GM21360 (cell line): ENCODE measurements at regions not wholly inside any gene's neighbourhood (a gene's known extent, or its start where the extent isn't known, plus 50 kb on each side); places are given as distances from the start of the nearest gene placed in this dataset.

Experiments
- ATAC-seq: cut with Tn5 transposase; IDR thresholded peaks from one replicate; pipeline ENCODE4 v1.9.1; 2021; ENCODE audit warnings: mild to moderate bottlenecking, moderate library complexity; ENCODE audit not compliant: unreplicated experiment

DNA sequence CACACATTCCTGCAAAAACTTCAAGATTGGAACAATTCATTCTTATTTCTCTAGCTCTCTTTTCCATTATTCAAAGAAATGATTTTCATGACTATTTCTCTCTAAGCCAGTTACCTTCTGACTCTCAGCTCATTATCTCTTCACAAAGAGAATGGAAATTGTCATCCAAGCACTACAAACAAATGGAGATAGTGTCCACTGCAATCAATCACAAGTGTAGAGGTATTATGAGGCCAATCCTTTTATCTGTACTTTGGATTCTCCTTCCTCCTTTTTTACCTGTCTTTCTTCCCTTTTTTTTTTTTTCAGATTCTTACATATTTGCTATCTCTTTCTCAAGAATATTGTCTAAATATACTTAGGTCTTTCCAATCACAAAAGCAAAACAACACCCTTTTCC lies 497.7 kb upstream of the MEF2C start:
- no peak for ATAC-seq

- ATAC-seq, result no peak
These were observed 494.9 kb upstream of the MEF2C start for GRCh38 chr5:89377767-89378455.

- ATAC-seq, result no peak
These were observed 492.0 kb upstream of the MEF2C start for GRCh38 chr5:89374818-89375521.

DNA sequence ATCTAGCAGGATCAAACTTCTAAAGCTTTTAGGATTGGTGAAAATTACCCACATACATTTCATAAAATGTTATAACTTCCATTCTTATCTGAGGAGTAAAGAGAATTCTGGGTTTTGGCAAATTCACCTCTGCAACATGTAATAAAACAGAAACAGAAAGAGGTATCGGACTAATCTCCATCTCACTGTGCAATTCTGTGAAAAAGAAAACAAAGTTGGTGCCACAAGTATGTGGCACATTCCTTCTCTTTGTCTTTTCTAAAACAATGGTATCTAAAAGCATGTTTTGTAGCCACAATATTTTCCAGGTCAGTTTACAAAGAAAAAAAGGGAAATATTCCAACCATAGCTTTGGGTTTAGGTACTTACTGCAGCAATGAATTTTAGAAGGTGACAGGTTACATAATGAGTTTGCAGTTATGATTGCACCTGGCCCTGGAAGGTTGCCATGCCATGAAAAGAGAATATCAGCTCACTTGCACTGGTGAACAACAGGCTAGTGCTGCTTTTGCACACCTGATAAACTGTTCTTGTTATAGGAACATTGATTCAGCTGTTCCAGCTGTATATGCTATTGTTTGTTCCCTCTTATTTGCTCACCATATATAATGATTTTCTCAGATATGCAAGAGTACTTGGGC lies 491.3 kb upstream of the MEF2C start:
- no peak for ATAC-seq

- ATAC-seq, result no peak
These were observed 489.2 kb upstream of the MEF2C start for GRCh38 chr5:89372176-89372575.

- ATAC-seq, result no peak
These were observed 488.7 kb upstream of the MEF2C start for GRCh38 chr5:89371646-89372045.

DNA sequence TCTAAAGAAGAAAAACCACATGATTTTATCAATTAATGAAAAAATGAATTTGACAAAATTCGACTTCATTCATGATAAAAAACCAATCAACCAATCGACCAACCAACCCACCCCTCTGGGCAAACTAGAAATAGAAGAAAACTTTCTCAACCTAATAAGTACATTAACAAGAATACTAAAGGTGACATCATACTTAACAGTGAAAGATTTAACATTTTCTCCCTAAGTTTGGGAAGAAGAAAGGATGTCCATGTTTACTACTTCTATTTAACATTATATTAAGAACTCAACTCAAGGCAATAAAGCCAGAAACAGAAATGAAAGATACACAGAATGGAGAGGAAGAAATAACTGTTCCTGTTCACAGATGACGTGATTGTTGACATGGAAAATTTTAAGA lies 476.1 kb upstream of the MEF2C start:
- no peak for ATAC-seq

DNA sequence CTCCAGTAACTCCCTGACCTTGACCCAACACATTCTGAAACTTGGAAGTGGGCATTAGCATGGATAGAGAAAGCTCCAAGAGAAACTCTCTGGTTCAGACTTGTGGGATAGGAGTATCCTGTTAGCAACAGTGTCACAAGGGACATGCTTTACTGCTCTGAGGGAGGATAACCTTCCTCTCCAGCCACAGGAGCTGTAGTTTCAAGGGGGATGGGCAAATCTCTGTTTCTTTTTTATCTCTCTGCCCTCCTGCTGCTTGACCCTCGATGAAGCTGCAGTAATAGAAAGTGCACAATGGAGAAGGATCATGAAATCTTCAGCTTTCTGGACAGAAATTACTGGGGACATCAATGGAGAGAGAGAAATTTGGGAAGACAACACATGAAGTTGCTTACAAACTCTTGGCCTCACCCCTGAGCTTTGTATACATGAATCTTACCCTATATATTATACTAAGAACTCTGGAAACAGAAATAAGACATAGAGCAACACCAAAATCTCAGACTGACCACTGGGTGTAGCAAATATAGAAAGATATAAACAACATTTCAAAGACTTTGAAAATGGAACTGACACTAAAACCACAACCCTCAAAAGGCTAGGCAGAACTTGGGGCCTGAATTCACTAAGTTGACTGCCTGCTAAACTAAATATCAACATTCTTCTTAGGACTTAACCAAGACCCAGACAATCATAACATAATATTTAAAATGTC lies 471.0 kb upstream of the MEF2C start:
- no peak for ATAC-seq

DNA sequence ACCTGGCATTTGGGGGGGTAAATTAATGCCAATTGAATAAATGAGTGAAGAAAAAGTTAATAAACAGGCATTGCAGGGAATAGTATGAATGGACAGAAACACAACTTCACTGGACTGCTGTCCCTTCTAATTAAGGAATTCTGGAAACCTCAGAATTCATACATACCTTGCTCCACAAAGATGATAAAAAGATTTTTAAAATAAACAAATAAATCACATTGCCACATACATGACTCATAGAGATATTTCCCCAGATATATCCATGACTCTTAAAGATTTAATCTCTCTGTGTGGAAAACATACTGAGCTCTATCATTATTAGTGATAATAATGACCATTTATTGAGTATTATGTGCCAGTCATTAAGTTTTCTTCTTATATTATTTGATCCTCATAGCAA lies 469.0 kb upstream of the MEF2C start:
- no peak for ATAC-seq

- ATAC-seq, result no peak
These were observed 468.2 kb upstream of the MEF2C start for GRCh38 chr5:89351222-89351621.

- ATAC-seq, result no peak
These were observed 467.7 kb upstream of the MEF2C start for GRCh38 chr5:89350684-89351083.

- ATAC-seq, result no peak
These were observed 466.4 kb upstream of the MEF2C start for GRCh38 chr5:89349246-89349980.

GRCh38 chr5:89346573-89346972 lies 463.6 kb upstream of the MEF2C start:
- no peak for ATAC-seq

DNA sequence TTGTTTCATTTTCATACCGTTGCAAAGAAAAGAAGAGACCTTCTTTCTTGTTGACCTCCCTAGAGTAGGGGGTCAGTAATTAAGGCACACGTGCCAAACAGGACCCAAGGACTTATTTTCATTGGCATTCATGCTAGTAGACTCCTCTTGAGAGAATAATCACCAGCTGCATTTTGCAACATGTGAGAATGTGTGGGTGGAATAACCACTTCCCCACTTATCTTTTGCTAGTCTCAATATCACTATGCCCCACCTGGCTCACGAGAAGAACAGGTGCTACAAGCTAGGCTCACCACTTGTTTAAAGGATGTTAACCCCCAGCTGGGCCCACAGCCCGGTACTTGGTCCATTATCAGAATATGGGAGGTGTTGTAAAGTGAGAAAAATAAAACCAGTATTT lies 460.7 kb upstream of the MEF2C start:
- ATAC-seq, result peak; percentile 85

GRCh38 chr5:89342106-89342876 lies 459.3 kb upstream of the MEF2C start:
- ATAC-seq, result peak; percentile 38

- ATAC-seq, result no peak
These were observed 456.0 kb upstream of the MEF2C start for GRCh38 chr5:89338935-89339334.

DNA sequence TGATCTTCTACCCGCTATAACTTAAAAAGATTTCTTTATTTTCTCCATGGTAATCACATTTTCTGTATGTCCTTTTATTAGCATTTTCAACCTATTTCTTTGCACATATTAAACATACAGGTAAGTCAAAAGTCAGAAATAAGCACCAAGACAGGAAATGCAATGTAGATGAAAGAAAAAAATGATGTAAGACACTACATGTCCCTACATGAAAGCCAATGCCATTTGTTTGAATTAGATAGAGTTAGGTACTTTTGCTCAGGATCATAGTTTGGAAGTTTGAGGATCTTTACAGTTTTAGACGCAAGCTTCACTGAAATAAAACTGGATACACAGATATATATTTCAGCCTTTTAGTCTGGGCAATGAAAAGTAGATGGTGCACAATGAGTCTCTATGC lies 453.1 kb upstream of the MEF2C start:
- no peak for ATAC-seq

- no peak for ATAC-seq
These were observed 447.2 kb upstream of the MEF2C start for GRCh38 chr5:89330140-89330539.

- no peak for ATAC-seq
These were observed 444.6 kb upstream of the MEF2C start for GRCh38 chr5:89327608-89328007.

- ATAC-seq, result no peak
These were observed 442.0 kb upstream of the MEF2C start for GRCh38 chr5:89324990-89325389.
